Activated B cell treated with CpG ODN at 0.5 μM for 24 hours (primary cell): ENCODE measurements at regions not wholly inside any gene's neighbourhood (a gene's known extent, or its start where the extent isn't known, plus 50 kb on each side); places are given as distances from the start of the nearest gene placed in this dataset.

Experiments
- ATAC-seq: fragments of 200-7000 bp; cut with Tn5 transposase; one replicate; pipeline ENCODE4 v1.10.0; 2021; ENCODE audit warnings: low read depth, mild to moderate bottlenecking, moderate library complexity
- CTCF ChIA-PET: fragments of 350-600 bp; sonication (Branson Sonifier 250); formaldehyde crosslinking; loops from one replicate; lab custom pipeline; 2021; ENCODE audit warnings: antibody characterized with exemption; lab: Charles Lee
- POLR2A ChIA-PET: fragments of 350-600 bp; sonication (Branson Sonifier 250); formaldehyde crosslinking; loops from one replicate; lab custom pipeline; 2021; ENCODE audit warnings: antibody characterized with exemption; lab: Charles Lee
- DNase-seq: peaks from one replicate; pipeline ENCODE4 v3.0.0; 2022
- H3K27ac Mint-ChIP-seq: one replicate; pipeline ENCODE4 v1.8.0; 2020; ENCODE audit warnings: mixed read lengths
- H3K27me3 Mint-ChIP-seq: one replicate; pipeline ENCODE4 v1.8.0; 2021; ENCODE audit warnings: mixed read lengths
- H3K36me3 Mint-ChIP-seq: one replicate; pipeline ENCODE4 v1.8.0; 2021; ENCODE audit warnings: low read depth, mixed read lengths
- H3K4me1 Mint-ChIP-seq: one replicate; pipeline ENCODE4 v1.8.0; 2021; ENCODE audit warnings: mixed read lengths
- H3K4me3 Mint-ChIP-seq: one replicate; pipeline ENCODE4 v1.8.0; 2020; ENCODE audit warnings: mild to moderate bottlenecking, mixed read lengths
- H3K9me3 Mint-ChIP-seq: one replicate; pipeline ENCODE4 v1.8.0; 2020; ENCODE audit warnings: mixed read lengths
- intact Hi-C: fragments of 100-400 bp; cut with micrococcal nuclease; formaldehyde crosslinking; loops from one replicate; pipeline ENCODE4 v1.15.1; 2024
- TF ChIP-seq, protein P1 (sequence below): fragments of 200-600 bp; IDR thresholded peaks from one replicate; pipeline ENCODE4 v1.8.0; 2022; ENCODE audit warnings: antibody characterized with exemption, mild to moderate bottlenecking

DNA sequence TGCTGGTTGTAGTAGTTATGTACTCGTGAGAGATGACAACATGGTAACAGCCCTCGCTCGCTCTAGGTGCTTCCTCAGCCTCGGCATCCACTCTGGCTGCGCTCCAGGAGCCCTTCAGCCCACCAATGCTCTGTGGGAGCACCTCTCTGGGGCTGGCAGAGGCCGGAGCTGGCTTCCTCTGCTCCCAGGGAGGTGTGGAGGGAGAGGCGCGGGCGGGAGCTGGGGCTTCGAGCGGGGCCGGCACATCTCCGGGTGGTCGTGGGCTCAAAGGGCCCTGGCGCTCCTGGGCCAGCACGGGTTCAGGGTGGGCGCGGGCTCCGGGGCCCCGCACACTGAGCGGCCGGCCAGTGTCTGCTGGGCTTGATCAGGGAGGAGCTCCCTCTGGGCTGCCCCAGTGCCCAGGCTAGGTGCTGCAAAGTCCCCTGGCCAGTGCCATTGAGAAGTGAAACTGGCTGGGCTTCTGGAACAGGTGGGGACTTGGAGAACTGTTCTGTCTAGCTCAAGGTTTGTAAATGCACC lies 1012.1 kb downstream of the CNTNAP5 start:
- intact Hi-C loops, result no loop called here
- ATAC-seq, result no peak
- H3K36me3 Mint-ChIP-seq, result no peaks in the 10 kb centered on the region
- H3K27ac Mint-ChIP-seq, result no peak overlapping the region
- TF ChIP-seq, protein P1, sequence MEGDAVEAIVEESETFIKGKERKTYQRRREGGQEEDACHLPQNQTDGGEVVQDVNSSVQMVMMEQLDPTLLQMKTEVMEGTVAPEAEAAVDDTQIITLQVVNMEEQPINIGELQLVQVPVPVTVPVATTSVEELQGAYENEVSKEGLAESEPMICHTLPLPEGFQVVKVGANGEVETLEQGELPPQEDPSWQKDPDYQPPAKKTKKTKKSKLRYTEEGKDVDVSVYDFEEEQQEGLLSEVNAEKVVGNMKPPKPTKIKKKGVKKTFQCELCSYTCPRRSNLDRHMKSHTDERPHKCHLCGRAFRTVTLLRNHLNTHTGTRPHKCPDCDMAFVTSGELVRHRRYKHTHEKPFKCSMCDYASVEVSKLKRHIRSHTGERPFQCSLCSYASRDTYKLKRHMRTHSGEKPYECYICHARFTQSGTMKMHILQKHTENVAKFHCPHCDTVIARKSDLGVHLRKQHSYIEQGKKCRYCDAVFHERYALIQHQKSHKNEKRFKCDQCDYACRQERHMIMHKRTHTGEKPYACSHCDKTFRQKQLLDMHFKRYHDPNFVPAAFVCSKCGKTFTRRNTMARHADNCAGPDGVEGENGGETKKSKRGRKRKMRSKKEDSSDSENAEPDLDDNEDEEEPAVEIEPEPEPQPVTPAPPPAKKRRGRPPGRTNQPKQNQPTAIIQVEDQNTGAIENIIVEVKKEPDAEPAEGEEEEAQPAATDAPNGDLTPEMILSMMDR, result no peak
- CTCF ChIA-PET, result no interaction called here
- peaks cover 13% of the 10 kb centered on the region for H3K9me3 Mint-ChIP-seq
- no peaks in the 10 kb centered on the region for H3K27me3 Mint-ChIP-seq
- POLR2A ChIA-PET, result no interaction called here
- DNase-seq, result no peak
- H3K4me3 Mint-ChIP-seq, result no peak overlapping the region
- no peaks in the 10 kb centered on the region for H3K4me1 Mint-ChIP-seq

DNA sequence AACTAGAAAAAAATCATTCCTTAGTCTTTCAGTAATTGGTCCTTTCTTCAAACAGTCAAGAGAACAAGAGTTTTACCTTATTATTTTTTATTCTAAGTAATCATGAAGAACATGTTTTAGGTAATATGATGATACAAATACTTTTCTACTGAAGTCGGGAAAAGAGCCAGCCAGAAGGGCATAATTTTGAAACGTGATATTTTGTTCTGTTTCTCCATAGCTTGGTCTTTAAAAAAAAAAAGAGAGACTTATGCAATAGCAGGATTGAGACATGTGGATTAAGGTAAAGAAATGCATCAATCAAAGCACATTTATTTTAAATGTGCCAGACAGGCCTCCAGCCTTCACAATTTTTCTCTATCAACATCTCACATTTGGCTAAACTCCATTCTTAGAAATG lies 1016.8 kb downstream of the CNTNAP5 start:
- POLR2A ChIA-PET, result no interaction called here
- intact Hi-C loops, result no loop called here
- no peaks in the 10 kb centered on the region for H3K27me3 Mint-ChIP-seq
- no peaks in the 10 kb centered on the region for H3K36me3 Mint-ChIP-seq
- no peaks in the 10 kb centered on the region for H3K4me1 Mint-ChIP-seq
- TF ChIP-seq, protein P1, result no peak
- no peak overlapping the region for H3K4me3 Mint-ChIP-seq
- ATAC-seq, result no peak
- no peak for DNase-seq
- H3K9me3 Mint-ChIP-seq, result no peaks in the 10 kb centered on the region
- CTCF ChIA-PET, result no interaction called here
- no peak overlapping the region for H3K27ac Mint-ChIP-seq

DNA sequence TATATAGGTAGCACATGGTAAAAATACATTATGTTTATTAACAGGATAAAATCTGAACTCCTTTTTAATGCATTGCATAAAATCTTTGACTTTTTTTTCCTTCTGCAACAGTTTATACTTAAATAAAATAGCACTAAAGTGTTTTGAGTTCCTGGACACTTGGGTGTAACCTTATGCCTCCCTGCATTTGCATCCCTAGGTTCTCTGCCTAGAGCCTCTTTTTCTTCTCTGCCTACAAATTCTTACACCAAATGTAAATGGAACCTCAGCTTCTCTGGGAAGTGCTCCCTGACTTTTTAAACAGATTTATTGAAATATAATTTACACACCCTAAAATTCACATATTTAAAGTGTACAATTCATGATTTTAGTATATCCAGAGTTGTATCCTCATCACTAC lies 1017.6 kb downstream of the CNTNAP5 start:
- Mint-ChIP-seq H3K4me1 (no peaks in the 10 kb centered on the region), H3K27me3 (no peaks in the 10 kb centered on the region), H3K9me3 (no peaks in the 10 kb centered on the region), H3K27ac (no peak overlapping the region), H3K4me3 (no peak overlapping the region), H3K36me3 (no peaks in the 10 kb centered on the region)
- ChIA-PET CTCF (no interaction called here), POLR2A (no interaction called here)
- intact Hi-C loops, result no loop called here
- DNase-seq (no peak), ATAC-seq (no peak)
- TF ChIP-seq, protein P1, result no peak

- no peak overlapping the region for H3K27ac Mint-ChIP-seq
- intact Hi-C loops, result no loop called here
- DNase-seq (no peak), ATAC-seq (no peak)
- H3K36me3 Mint-ChIP-seq, result no peaks in the 10 kb centered on the region
- H3K4me1 Mint-ChIP-seq, result no peaks in the 10 kb centered on the region
- no peak overlapping the region for H3K4me3 Mint-ChIP-seq
- ChIA-PET CTCF (no interaction called here), POLR2A (no interaction called here)
- TF ChIP-seq, protein P1, result no peak
- peaks cover 4% of the 10 kb centered on the region for H3K9me3 Mint-ChIP-seq
- H3K27me3 Mint-ChIP-seq, result no peaks in the 10 kb centered on the region
Observed at GRCh38 chr2:125070726-125071505, 1045.8 kb downstream of the CNTNAP5 start.

DNA sequence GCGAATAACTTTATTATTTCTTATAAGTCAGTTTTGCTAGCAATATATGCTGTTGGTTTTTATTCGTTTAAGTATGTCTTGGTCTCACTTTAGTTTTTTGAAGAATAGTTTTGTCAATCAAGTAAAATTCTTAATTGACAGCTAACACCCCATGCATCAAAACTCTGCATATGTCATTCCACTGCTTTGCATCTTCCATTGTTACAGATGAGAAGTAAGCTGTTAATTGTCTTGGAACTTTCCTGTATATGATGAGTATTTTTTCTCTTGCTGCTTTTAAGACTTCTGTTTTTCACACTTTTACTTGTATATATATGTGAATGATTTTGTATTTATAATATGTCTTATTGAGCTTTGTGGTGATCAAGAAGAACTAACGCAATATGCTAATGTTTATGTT lies 1048.4 kb downstream of the CNTNAP5 start:
- no peaks in the 10 kb centered on the region for H3K27me3 Mint-ChIP-seq
- H3K4me1 Mint-ChIP-seq, result no peaks in the 10 kb centered on the region
- H3K27ac Mint-ChIP-seq, result no peak overlapping the region
- DNase-seq, result no peak
- intact Hi-C loops, result no loop called here
- POLR2A ChIA-PET, result no interaction called here
- CTCF ChIA-PET, result no interaction called here
- no peaks in the 10 kb centered on the region for H3K36me3 Mint-ChIP-seq
- H3K9me3 Mint-ChIP-seq, result peaks cover 6% of the 10 kb centered on the region
- ATAC-seq, result no peak
- TF ChIP-seq, protein P1, result no peak
- H3K4me3 Mint-ChIP-seq, result no peak overlapping the region
